DMS114 treated with DMSO at 0.1 percent for 48 hours (cell line): ENCODE measurements at regions not wholly inside any gene's neighbourhood (a gene's known extent, or its start where the extent isn't known, plus 50 kb on each side); places are given as distances from the start of the nearest gene placed in this dataset.
"Not testable (repeated sequence)": the region's sequence is repeated elsewhere in the genome, so short reads cannot be mapped to it uniquely, and the experiment has no call there.

Experiments used
- DNase-seq: peaks from one replicate; lab custom pipeline; 2025; ENCODE audit not compliant: unreplicated experiment; lab: John Stamatoyannopoulos, UW

DNA sequence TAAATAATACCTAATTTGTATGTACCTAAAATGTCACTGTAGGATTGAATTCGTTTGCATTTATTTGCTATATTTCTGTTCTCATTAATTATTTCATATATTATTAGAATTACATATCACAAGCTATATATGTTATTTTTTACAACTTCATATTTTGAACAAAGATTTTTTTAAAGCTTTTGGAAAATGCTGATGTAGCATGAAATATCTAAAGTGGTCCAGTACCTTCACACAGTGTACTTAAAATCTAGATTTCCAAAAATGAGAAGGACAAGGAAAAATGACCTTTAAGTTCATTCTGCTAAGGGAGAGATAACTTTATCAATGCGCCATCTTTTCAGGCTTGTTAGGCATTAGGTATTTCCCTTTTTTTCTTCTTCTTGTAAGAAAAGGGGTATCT is 71.8 kb downstream of the LARP7 start:
- DNase-seq, result no peak

DNA sequence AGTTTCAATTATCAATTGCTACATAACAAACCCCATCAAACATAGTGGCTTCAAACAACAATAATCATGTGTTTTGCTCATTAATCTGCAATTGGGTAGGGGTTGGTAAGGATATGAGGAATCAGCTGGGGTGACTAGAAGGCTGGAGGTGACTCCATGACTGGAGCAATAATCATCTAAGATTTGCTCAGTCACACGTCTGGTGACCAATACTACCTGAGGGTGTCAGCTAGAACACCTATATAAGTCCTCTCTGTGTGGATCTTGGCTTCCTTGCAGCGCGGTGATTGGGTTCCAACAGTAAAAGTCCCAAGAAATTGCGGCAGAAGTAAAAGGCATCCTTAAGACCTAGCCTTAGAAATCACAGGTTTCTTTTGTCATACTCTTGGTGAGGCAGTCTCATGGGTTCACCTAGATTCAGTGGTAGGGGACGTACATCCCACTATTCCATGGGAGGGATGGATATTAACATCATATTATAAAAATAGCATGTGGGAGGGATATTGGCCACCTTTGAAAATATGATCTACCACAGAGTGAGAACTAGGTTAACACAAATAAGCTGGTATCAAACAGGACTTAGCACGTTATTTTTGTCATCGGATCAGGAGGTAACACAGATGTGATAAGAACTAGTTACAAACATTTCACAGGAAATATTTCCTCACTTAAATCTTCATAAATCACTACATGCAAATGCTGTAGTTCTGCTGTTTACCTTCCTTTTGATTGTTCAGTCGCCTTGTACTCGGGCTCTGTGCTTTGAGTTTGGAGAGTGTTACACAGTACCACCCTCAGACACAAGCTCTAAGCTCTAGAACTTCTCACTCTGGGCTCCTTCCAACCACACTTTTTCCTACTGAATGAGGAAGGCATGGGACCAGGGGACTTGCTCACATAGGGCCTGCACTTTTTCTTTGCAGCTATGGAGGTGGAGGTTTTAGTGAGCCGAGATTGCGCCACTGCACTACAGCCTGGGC is 78.3 kb downstream of the LARP7 start:
- DNase-seq, result no peak

GRCh38 chr4:112717856-112718255 is 80.9 kb downstream of the LARP7 start:
- DNase-seq, result no peak

DNA sequence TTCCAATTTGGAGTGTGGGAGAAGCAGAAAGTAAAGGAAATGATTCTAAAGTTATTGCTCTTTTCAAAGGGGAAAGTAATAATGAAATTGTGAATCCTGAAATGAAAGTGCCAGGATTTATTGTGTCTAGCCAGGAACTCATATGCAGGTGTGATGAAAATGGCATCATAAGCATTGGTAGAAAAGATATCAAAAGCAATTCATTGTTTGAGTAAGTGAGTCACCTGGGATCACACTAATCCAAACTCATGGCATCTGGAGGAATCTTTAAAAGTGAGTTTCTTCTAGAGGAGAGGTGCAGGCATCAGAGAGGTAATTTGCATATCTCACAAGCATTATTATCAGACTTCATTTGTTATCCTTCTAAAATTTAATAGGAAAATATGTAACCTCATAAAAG is 84.7 kb downstream of the LARP7 start:
- no peak for DNase-seq

DNA sequence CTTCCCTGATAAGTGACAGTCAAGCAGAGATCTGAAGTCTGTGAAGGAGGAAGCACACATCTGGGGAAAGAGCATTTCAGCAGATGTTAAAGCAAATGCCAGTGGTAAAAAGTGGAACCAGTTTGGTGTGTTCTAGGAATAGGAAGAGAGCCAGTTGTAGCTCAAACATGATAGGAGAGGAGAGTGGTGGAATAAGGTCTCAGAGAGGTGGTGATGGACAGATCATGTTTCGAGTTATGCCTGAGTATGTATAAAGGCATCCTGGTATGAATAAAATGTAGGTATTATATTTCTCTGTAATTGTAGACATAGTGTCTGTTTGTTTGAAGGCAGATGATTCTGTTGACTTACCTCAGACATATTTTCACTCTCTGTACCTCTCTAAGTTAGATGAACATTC is 89.1 kb downstream of the LARP7 start:
- DNase-seq, result no peak

GRCh38 chr4:112727728-112728127 is 90.8 kb downstream of the LARP7 start:
- not testable (repeated sequence) for DNase-seq

DNA sequence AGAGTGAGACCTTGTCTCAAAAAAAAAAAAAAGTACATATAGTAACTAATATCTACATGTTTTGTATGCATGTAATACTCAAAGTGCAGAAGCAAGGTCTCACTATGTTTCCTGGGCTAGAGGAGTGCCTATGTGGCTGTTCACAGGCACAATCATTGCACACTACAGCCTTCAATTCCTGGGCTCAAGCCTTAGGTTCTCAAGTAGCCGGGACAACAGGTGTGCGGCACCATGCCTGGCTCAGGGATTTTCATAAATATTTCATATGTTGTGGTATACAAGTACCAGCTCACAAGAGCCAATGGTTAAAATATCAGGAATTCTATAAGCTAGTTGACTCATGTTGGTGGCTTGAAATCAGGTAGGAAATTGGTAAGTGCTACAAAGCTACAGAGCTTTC is 94.8 kb downstream of the LARP7 start:
- no peak for DNase-seq

- no peak for DNase-seq
Observed at GRCh38 chr4:112732142-112732541, 95.2 kb downstream of the LARP7 start.

GRCh38 chr4:112735474-112735951 is 98.6 kb downstream of the LARP7 start:
- no peak for DNase-seq

DNA sequence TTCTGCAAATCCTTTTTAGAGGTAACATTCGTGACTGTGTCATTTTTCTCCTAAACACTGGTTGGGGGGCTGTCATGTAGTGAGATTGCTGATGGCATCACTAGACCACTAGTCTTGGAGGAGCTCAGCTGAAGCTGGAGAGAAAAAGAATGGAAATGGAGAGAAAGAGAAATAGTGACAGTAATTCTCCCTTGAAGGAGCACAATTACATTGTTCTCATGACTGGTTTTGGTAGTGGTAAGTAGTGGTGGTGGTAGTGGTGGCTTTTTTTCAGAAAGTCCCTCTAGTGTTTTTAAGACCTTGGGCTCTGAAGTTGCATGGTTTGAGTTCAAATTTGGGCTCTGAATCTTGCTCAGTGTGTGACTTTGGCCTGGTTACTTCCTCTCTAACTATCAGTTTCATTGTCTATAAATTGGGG is 99.8 kb downstream of the LARP7 start:
- no peak for DNase-seq

- no peak for DNase-seq
Observed at GRCh38 chr4:112739442-112739841, 102.5 kb downstream of the LARP7 start.

DNA sequence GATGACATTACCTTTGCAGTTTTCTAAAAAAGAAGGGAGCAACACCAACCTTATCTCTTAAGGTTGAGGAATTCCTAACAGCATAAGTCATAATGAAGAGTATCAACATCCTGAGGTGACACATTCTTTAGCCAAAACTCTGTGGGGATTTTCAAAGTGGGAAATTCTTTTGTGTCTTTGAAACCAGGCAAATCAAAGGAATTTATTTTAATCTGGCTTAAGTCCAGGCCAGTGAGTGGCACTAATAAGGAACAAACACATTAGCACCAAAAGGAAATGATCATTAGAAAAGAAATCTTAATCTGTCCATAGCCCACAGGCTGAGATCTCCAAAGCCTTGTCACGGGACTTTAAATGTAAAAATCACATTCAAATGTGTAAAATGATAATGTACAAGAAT is 110.1 kb downstream of the LARP7 start:
- DNase-seq, result no peak

DNA sequence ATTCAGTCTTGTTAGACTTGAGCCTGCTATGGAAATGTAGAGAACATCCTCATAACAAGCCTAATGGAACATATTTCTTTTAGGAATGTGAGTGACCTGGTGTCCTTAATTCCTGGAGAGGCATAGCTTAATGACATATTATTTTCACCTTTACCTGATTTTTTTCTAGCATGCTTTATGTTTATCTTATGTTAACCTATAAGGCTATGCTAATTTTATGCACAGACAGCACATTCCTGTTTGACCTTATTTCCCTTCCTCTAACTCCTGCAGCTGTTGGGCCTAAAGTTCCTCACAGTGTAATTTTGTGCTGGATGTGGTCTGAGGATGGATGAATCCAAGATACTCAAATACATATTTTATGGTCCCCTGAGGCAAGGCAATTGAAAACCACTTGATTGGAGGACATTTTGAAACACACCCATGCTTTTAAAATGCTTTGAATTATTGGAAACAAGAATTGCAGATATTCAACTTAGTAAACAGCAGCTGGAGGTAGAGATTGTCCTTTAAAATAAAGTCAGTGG is 111.5 kb downstream of the LARP7 start:
- no peak for DNase-seq

DNA sequence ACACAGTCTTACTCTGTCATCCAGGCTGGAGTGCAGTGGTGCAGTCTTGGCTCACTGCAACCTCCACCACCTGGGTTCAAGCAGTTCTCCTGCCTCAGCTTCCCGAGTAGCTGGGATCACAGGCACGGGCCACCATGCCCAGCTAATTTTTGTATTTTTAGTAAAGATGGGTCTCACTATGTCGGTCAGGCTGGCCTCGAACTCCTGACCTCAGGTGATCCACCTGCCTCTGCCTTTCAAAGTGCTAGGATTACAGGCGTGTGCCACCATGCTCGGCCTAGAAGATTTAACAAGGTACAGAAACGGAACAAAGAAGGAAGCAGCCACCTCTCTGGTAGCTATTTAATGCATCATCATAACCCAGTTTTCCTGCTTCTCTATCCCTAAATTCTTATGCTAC is 113.8 kb downstream of the LARP7 start:
- not testable (repeated sequence) for DNase-seq

DNA sequence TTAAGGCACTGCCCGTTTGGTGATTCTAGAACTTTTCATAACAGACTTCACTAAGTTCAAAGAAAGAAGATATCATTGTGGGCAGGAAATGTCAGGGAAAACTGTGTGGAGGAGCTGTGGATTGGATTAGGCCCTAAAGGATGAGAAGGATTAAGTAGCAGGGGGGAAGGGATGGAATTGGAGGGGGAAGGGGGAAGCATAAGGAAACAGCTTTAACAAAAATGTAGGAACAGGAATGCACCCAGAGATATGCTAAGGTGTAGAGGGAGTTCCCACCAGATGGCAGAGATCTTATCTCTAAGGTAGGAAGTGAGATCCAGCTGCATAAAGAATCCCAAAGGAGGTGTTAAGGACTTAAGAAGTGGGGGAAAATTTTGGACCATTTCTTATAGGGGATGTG is 114.5 kb downstream of the LARP7 start:
- no peak for DNase-seq

- DNase-seq, result no peak
Observed at GRCh38 chr4:112752061-112752460, 115.1 kb downstream of the LARP7 start.

DNA sequence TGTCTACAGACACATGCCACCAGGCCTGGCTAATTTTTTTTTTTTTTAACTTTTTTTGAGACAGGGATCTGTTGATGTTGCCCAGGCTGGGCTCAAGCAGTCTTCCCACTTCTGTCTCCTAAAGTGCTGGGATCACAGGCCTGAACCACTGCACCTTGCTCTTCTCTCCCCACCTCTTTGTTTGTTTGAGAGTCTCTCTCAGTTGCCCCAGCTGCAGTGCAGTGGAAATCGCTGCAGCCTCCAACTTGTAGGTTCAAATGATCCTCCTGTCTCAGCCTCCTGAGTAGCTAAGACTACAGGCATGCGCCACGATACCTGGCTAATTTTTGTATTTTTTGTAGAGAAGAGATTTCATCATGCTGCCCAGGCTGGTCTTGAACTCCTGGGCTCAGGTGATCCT is 115.6 kb downstream of the LARP7 start:
- no peak for DNase-seq

DNA sequence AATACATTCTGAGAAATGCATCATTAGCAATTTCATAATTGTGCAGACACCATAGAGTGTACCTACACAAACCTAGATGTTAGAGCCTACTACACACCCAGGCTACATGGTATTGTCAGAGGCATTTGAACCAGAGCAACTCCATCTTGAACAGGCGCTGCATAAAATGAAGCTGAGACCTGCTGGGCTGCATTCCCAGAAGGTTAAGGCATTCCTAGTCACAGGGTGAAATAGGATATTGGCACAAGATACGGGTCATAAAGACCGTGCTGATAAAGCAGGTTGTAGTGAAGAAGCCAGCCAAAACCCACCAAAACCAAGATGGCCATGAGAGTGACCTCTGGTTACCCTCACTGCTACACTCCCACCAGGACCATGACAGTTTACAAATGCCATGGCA is 116.4 kb downstream of the LARP7 start:
- no peak for DNase-seq

- DNase-seq, result no peak
Observed at GRCh38 chr4:112759313-112759712, 122.4 kb downstream of the LARP7 start.

GRCh38 chr4:112765317-112765974 is 128.5 kb downstream of the LARP7 start:
- peak; percentile 43 for DNase-seq

DNA sequence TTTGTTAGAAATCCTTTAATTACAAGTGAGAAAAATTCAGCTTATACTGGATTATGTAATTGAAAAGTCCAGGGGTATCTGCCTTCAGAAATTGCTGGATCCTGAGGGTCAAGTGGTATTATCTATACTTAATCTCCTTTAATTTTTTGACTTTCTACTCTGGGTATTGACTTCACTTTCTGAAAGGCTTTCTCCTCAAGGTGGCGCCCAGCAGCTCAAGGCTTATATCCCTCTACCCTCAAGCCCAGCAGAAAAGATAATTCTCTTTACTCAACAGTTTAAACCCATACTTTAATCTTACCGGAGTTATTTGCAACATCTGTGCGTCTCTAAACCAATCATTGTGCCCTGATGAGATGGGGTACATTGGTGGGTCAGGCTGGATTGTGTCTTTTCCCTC is 129.5 kb downstream of the LARP7 start:
- DNase-seq, result peak; percentile 18

DNA sequence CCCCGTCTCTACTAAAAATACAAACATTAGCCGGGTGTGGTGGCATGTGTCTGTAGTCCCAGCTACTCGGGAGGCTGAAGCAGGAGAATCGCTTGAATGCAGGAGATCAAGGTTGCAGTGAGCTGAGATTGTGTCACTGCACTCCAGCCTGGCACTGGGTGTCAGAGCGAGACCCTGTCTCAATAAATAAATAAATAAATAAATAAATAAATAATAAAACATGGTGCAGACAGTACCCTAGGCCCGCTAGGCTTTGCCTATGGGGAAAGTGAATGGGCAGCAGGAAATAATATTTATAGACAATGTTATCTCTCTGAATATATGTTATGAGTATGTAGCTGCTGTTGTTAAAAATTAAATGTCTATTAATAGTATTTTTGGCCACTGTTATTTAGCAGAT is 130.4 kb downstream of the LARP7 start:
- DNase-seq, result no peak
